Inflammatory macrophage treated with lipopolysaccharide for 4 hours (primary cell): ENCODE measurements at regions not wholly inside any gene's neighbourhood (a gene's known extent, or its start where the extent isn't known, plus 50 kb on each side); places are given as distances from the start of the nearest gene placed in this dataset.

Experiments
- DNase-seq: peaks from one replicate; pipeline ENCODE4 v3.0.0-alpha.2; 2020

DNA sequence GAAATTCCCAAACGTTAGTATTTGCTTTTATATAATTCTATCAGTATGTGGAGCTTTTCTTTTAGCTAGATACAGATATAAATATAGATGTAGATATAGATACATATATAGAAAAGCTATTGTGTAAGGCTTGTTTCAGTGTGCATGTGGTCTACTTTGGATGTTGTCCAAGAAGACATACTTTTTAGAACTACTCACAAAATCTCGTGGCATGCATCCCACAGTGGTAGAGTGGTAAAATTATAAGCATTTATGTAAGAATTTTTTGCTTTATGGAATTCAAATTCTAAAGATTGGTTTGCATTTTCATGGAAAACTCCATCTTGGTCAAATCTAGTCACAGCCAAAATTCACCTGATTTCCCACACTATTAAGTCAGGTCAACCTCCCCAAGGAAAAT is 880.4 kb downstream of the EFNB2 start:
- no peak for DNase-seq

DNA sequence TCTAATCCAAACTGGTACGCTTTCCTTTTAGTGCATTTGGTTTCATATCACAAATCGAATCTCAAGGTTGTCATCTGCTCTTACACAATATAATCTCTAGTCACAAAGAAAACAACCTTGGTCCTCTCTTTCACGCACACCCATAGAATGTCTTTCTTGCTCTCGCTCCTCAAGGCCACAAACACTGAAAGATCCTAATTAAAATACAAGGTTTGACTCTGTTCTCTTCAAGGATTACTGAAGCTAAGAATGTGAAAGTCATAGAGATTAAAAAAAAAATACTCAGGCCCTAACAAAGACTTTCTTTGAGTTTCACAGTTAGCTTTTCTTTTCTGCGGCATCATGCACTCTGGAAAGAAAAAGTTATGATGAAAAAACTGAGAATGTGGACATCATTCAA is 891.5 kb downstream of the EFNB2 start:
- DNase-seq, result no peak

DNA sequence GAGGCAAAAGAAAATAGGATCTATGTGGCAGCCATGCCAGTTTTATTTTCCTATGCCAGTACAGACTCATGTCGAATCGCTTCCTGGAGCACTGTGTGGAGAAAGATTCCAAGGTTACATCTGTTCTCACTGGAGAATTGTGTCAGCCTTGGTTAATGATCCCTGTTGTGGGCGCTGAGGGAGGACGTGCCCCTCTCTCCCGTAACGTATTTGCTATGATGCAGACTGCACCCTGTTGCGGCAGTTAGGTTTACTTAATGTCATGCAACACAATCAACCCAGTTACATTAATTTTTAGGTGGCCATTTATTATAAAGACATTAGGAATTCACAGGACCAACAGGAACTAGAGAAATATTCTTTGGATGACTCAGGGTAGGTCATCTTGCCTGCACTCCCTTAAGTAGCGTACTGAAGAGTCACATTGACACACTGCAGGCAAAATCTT is 892.9 kb downstream of the EFNB2 start:
- no peak for DNase-seq

DNA sequence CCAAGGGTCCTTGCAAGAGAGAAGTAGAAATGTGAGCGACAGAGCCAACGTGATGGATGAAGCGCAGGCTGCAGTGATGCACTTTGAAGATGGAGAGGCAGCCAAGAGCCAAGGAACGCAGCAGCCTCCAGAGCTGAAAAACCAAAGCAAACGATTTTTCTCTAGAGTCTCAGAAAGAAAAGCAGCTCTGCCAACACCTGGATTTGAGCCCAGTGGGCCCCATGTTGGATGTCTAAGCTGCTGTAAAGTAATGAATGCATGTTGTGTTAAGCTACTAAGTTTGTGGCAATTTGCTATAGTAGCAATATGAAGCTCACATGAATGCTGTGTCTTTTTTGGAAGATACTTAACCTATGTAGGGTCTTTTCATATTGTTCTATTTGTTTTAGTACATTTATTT is 894.3 kb downstream of the EFNB2 start:
- no peak for DNase-seq

DNA sequence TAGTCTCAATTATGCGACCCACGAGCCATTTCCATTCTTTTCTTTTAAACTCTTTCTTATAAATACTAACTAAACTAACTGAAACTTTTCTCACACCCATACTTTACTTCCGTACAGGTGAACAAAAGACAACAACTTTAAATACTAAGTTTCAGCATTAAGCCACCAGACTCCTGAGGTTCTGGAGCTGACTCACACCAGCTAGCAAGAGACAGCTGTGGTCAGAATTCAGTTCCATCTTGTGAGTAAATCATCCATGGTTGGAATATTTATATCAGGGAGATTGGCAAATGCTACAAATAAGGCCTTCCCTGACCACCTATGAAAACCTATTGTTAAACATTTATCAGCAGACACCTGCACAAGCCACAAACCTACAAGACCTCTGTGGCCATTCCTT is 897.0 kb downstream of the EFNB2 start:
- DNase-seq, result no peak

DNA sequence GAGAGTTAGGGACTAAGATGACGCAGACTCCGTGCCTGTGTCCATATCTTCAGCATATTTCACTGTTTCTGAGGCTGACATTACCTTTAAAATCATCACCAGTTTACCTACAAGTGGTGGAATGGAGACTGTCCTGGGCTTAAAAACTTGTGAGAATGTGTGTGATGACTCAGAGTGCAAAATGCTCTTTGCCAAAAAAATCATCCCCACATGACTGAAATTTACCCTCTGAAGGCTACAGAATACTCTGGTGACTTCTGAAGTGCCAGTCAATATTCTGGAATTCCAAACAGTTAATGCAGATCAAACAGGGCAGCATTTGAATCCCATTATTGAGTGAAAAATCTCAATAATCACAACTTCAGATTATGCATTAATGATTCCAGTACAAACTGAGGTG is 901.4 kb downstream of the EFNB2 start:
- DNase-seq, result no peak

DNA sequence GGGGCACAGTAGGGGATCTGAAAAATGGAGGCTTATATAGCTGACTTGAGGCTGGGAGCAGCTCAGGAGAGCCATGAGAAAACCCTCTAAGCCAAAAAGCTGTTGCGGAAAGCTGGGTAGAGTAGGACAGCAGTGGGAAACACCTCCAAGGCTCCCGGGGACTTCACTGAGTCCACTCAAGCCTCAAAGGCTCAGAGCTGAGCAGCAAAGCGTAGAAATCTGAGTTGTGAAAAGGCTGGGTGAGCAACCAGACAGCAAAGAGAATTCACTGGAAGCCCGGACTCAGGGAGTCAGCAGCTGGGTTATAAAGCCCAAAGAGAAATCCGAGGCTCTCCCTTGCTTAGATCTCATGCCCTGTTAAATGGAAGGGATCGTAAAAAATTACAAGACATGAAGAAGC is 905.0 kb downstream of the EFNB2 start:
- no peak for DNase-seq

DNA sequence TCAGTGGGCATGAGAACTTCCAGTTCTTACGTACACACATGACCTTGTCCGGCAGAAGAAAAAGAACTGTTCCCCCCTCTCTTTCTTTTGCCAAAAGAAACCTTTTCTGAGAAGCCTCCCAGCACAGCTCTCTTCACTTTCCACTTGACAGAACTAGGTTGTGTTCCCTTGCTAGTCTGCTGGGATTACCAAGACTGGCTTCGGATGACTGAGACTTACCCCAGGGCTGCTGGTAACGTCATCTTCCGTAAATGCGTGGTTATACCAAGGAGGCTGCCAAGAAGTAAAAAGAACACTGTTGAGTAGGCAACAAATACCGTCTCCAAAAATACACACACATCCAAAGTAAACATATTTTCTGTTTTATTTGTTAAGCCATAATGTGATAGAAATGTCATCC is 908.2 kb downstream of the EFNB2 start:
- no peak for DNase-seq

DNA sequence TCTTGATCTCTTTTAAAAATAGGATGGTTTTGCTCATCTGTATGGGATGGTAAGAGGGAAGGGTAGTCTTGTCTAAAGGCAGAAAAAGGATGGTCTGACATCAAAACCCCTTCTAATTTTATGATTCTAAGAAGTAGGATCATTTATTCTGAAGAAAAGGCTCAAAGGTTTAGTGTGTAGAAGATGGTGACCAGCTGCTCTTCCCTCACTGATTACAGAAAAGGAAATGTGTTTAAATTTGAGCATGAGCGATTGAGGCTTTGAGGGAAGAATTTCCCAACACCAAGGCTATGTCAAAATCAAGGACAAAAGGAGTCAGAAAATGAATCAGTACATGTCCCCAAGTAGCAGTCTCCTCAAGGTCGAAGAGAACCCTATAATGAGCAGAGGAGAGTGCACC is 909.8 kb downstream of the EFNB2 start:
- no peak for DNase-seq

DNA sequence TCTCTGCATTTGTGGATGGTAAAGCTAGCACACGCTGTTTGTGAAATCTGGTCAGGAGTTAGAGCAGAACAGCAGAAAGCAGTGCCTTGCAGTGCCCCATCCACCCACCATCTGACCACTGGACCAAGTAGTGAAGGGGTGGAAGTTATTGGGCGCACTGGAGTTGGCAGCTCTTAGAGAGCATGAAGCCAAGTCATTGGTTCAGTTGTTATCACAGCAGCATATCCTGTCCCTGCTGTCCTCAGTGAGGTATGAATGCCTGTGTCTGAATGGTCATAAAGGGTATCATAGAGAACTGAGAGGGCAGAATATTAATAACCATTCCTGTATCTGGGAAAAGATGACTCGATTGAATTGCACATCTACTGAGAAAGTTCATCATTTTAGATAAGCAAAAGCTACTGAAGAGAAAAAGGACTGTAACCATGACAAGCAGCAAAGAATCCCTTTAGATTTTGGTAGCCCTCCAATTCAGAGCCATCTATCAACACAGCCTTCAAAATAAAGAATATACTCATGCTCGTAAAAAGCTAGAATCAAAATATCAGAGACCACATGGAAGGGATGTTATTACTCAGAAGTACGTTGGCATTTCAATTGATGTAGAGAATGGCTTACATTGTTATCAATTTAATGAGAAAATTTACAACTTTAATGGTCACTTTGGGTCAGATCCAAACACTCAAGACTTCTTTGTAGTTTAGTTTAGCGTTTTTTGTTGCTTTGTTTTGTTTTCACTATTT is 919.0 kb downstream of the EFNB2 start:
- DNase-seq, result no peak

DNA sequence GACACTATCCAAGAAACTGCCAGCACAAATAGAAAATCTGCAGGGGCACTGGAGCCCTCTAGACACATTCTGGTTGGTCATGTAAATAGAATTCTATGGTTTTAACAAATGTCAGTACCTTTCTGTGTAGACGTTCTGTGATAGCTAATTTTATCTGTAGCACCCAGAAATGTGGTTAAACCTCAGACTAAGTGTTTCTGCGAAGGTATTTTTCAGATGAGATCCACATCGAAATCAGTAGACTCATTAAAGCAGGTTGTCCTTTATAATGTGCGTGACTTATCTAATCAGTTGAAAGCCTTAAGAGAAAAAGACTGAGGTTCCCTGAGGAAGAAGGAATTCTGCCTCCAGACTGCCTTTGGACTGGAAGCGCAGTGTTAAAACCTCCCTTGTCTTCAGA is 922.9 kb downstream of the EFNB2 start:
- DNase-seq, result no peak

DNA sequence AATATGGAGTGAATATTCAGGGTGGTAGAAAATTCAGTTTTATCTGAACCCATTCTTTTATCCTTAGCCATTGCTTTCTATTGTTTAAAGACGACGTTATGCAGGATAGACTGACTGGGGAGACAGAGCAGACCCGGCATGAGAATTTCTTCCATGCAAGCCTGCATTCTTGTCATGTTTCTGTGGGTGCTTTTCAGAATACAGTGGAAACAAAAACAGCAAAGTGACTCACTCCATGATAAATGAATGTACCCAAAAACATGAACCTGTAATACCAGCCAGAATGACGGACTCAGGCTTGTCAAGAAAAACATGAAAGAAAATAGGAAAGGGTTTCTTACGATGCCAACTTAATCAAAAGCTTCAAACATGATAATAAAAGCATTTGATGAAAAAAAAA is 924.0 kb downstream of the EFNB2 start:
- no peak for DNase-seq

DNA sequence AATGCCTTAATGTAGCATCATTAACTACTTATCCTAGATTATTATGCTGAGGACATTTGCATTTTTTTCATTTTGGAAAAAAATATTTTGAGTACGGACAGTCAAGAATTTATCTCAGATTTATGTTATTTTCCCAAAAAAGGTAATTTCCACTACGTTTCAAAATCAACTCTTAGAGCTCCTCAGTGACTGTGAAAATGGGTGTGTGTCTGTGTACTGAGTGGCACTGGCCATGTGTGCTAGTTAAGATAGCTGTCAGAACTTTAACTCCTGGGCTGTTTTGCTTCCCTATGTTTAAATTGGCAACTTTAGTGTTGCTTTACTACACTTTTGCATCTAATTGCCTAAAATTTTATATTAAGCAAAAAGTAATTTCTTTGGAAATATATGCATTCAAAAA is 927.4 kb downstream of the EFNB2 start:
- no peak for DNase-seq

DNA sequence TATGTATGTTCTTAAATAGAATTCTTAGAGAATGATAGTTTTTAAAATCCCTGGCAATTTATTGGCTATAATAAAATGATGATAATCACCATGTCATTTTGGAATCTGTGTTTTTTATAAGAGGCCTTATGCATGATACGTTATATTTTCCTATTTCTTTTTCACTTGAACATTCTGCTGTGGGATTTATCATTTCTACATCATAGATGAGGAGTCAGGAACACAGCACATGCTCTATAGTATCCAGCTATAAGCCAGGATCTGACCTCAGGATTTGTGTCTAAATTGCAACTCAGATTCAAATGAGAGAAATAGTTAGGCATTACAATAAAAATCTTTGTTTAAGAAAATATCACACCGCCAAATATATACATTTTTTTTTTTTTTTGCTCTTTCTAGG is 928.0 kb downstream of the EFNB2 start:
- DNase-seq, result no peak

DNA sequence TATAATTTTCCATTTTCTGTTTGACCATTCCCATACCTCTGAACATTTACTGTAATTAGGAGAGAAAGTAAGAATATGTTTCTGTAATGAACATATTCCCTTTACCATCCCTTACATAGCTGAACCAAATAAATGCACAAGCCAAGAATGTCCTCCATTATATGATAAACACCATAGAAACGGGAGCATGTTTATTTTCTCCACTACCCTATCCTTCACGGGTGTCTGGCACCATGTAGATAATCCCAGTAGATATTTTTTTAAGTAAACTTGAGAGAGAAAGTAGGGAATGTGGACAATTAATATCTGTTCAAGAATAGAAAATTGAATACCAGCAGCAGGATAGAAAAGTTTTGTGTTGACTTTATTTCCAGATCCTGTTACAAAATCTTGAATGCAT is 928.4 kb downstream of the EFNB2 start:
- DNase-seq, result no peak

DNA sequence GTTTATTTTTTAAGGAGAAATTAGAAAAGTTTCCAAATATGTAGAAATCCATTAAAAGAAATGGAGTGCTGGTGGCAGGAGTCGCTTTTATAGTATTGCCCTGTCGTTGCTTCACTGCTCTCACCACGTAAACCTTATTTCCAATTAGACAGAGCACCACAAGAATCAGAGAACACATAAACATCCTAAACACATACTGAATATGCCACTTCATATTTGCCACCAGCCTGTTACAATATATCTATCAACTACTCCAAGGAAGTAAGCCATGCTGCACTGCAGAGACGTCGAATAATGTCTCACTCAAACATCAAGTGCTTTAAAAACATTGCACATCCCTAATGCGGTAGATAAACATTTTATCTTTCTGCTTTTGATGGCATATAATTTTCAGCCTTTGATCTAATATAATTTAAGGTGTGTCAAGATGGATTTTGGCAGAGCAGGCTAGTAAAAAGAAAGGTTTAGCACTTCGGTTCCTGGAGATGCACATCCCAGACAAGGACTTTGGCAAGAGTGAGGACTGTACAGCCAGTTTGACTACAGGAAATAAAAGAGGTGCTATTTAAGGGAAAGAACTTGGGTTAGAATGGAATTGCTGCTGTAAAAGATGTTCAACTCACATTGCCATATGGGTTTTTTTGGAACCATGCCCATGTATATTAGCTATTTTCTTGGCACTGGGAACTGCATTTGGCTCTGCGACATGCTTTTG is 932.3 kb downstream of the EFNB2 start:
- no peak for DNase-seq

DNA sequence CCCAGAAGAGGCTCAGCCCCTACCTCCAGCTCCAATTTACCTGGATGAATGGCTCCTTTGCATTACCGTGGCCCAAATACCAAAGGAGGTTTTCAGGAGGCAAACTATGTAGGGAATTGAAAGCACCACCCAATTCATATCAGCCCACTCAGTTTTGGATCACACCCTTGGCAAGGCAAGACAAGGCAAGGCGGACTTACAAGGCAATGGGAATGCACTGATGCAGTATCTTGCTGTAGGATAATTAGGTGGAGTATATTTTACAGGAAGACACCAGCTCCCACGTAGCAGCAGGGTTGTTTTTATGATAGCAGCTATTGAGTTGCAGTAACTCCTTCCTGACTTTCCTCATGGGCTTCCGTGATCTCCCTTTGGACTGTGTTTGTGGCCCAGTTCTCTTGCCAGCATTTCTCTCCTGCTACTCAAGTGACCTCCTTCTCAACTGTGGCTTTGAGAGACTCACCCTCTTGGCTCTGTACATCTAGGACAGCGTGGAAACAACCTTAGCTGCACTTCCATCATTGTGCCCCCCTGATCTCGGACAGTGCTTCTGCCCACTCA is 935.9 kb downstream of the EFNB2 start:
- DNase-seq, result no peak

DNA sequence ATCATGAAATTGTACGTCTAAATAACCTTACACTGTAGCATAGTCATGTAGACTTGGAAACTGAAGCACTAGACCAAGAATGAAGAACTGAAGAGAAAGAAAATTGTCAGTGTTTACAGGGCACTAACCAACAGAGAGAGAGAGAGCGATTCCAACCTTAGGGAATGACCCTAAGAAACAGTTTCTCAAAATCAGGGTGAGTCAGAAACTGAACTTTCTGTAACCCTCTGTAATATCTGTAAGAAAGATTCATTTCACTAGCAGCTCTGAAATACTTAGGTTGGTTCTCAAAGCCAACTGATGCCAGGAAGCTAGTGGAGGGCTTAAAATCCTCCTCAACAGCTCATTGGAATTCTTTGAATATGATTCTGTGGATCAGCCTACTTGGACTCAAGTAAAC is 936.9 kb downstream of the EFNB2 start:
- DNase-seq, result no peak

DNA sequence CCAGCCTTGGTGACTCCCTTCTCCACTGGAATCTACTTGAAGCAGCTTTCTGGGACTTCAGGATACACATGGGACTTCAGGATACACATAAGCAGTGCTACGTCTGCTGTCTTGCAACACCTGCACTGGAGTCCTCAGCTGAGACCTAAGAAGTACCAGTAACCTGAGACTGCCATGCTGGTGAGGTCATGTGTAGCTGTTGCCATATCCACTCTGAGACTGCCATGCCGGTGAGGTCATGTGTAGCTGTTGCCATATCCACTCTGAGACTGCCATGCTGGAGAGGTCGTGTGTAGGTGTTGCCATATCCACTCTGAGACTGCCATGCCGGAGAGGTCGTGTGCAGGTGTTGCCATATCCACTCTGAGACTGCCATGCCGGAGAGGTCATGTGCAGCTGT is 937.9 kb downstream of the EFNB2 start:
- DNase-seq, result no peak

DNA sequence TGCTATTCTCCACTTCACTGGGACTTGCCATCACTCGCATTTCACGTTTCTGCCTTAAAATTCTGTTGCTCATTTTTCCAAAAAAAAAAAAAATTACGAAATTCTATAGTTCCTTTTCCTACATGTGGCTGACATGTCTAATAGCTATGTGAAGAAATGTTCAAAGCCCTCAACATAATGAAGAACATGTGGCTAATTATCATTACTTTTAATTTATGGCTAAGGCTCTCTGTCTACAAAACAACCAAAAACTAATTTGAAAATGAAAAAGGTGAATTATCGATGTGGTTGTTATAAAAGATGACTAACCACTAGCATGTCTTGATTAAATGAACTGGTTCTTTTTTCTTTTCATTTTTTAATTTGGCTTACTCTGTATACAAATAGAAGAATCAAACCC is 940.0 kb downstream of the EFNB2 start:
- DNase-seq, result no peak

DNA sequence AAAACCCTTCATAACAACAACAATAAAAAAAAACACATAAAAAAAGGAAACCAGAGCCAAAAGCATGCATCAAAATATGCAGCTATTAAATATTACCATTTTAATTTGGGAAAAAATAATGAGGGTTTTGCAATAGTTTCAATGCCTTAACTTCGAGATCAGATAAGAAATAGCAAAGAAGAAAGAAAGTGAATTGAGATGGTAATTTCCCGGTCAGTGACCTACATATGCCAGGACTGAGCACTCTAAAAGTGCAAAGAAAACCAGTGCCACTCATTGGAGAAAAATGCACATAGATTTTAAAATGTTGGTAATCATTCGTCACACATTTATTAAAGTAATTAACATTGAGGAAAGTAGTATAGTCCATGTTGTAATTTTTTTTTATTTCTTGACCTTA is 944.2 kb downstream of the EFNB2 start:
- DNase-seq, result no peak

DNA sequence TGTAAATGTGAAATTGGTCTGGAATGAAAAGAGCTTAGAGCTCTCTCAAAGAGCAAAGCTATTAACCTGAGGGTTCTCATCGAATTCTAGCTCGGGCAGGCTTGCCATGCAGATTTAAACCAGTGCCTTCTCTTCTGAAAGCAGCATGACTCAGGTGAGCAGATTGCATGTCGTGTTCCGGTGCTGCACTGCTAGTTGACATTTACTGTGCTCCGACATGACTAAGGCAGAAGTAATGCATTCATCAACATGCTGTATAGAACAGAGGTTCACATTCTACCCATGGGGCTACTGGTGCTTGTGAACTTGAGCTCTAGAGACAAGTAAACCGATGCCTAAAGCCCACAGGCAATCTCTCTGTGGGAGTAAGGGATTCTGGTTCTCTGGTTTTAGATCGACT is 947.7 kb downstream of the EFNB2 start:
- no peak for DNase-seq

DNA sequence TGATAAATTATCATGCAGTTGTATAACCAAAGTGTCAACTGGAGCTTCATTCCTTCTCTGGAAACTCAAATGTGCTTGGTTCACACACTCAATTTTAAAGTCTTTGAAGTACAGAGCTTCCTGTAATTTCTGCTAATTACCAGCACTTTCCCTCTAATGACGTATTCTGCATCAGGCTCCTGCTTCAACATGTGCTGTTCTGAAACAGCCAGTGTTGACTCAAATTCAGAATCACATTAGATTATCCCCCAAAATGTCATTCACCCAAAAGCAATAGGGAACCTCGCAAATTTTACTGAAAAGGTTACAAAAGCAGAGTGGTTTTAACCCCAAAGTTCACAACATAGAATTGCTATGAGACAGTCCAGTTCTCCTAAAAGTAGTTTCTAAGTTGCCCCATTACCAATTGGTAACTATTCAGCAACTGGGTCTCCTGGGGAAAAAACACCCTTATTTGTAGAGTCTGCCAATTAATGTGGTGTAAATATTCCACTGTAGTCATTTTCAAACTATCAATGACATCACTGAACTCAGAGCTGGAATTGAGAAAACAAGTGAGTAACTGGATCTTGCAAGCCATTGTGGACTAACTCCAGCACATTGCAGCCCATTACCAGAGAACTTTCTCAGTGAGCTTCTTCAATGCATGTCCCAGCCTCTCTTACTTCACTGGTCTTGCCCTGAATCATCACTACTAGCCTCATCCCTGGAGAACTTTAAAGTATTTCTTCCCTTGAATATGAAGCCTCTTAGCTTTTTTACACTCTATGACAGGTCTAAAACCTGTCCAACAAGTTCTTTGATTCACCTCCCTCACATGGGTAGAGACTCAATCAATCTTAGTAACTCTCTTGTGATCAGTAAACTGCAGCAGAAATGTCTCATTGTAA is 955.4 kb downstream of the EFNB2 start:
- DNase-seq, result no peak

DNA sequence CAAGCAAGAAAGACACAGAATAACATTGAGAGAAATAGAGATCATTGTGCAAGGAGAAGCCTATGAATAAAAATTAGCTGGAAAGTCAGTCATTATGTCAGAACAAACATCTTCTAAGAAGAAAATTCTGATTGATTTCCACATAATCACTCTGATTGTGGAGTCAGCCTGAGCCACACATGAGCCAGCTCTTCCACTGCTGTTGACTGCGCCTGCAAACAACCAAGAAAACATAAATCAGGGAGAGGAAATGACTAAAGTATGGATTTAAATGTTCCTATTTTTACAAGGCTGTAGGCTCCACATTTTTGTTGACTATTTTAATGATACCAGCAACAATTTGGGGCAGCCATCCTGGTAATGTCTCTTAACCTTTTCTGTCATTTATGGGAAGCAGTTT is 962.3 kb downstream of the EFNB2 start:
- DNase-seq, result no peak
